IMR-90 (cell line): ENCODE measurements at regions not wholly inside any gene's neighbourhood (a gene's known extent, or its start where the extent isn't known, plus 50 kb on each side); places are given as distances from the start of the nearest gene placed in this dataset.

Experiments
- ATAC-seq: fragments of 200-7000 bp; cut with Tn5 transposase; 2 replicates; pipeline ENCODE4 v1.9.1; 2020; ENCODE audit warnings: low read depth, mild to moderate bottlenecking, moderate library complexity
- BruUV-seq: library from RNA; stranded (reverse); fragments of 400-500 nt; replicated peaks from 2 replicates; lab custom pipeline; 2021; lab: Mats Ljungman, UMichigan
- CTCF ChIA-PET: fragments of 300-600 bp; formaldehyde crosslinking; extraction: SDS; loops from one replicate; lab custom pipeline; 2021; ENCODE audit warnings: antibody characterized with exemption; lab: Yijun Ruan, JAX
- POLR2A ChIA-PET: fragments of 300-600 bp; sonication (Branson Sonifier 250); formaldehyde crosslinking; loops from one replicate; lab custom pipeline; 2022; ENCODE audit warnings: antibody characterized with exemption; ENCODE audit not compliant: unreplicated experiment; lab: Charles Lee
- DNase-seq: peaks from one replicate; pipeline ENCODE4 v3.0.0; 2013
- H2AFZ ChIP-seq: replicated peaks from 2 replicates; pipeline ENCODE3; 2013; ENCODE audit warnings: low read length, mild to moderate bottlenecking; ENCODE audit not compliant: poor library complexity
- H2AK5ac ChIP-seq: 2 replicates; pipeline ENCODE4 v1.6.1; 2013; ENCODE audit warnings: low read depth, low read length, inconsistent platforms
- H2AK9ac ChIP-seq: replicated peaks from 2 replicates; pipeline ENCODE3; 2013; ENCODE audit warnings: mild to moderate bottlenecking, low read depth, low read length, moderate library complexity; ENCODE audit not compliant: poor library complexity
- H2BK120ac ChIP-seq: 2 replicates; pipeline ENCODE4 v1.6.1; 2013; ENCODE audit warnings: low read depth, low read length, inconsistent platforms
- H2BK15ac ChIP-seq: 3 replicates; pipeline ENCODE4 v1.6.1; 2013; ENCODE audit warnings: low read depth, low read length, inconsistent platforms
- H2BK20ac ChIP-seq: 2 replicates; pipeline ENCODE4 v1.6.1; 2013; ENCODE audit warnings: low read depth, mild to moderate bottlenecking, inconsistent platforms, low read length, moderate library complexity
- H2BK5ac ChIP-seq: 2 replicates; pipeline ENCODE4 v1.6.1; 2013; ENCODE audit warnings: mild to moderate bottlenecking, low read depth, low read length, inconsistent platforms; ENCODE audit not compliant: poor library complexity, severe bottlenecking
- H3K14ac ChIP-seq: replicated peaks from 2 replicates; pipeline ENCODE4 v1.6.1; 2013; ENCODE audit warnings: low read depth, low read length, inconsistent platforms
- H3K18ac ChIP-seq: 2 replicates; pipeline ENCODE4 v1.6.1; 2013; ENCODE audit warnings: low read depth, low read length, control low read depth
- H3K23ac ChIP-seq: 2 replicates; pipeline ENCODE4 v1.6.1; 2013; ENCODE audit warnings: low read depth, low read length, inconsistent platforms
- H3K27ac ChIP-seq: 2 replicates; pipeline ENCODE4 v1.5.1; 2013; ENCODE audit warnings: mild to moderate bottlenecking, control low read depth, low read length; ENCODE audit not compliant: insufficient read depth
- H3K27me3 ChIP-seq: 2 replicates; pipeline ENCODE4 v1.6.1; 2013; ENCODE audit warnings: low read length; ENCODE audit not compliant: control insufficient read depth, insufficient read depth
- H3K36me3 ChIP-seq: 2 replicates; pipeline ENCODE4 v1.6.1; 2013; ENCODE audit warnings: low read length, mixed read lengths; ENCODE audit not compliant: control insufficient read depth, insufficient read depth
- H3K4ac ChIP-seq: 2 replicates; pipeline ENCODE4 v1.6.1; 2013; ENCODE audit warnings: low read depth, low read length, inconsistent platforms
- H3K4me1 ChIP-seq: 2 replicates; pipeline ENCODE4 v1.6.1; 2013; ENCODE audit warnings: low read length, mixed read lengths; ENCODE audit not compliant: control insufficient read depth, insufficient read depth
- H3K4me2 ChIP-seq: 2 replicates; pipeline ENCODE4 v1.6.1; 2013; ENCODE audit warnings: low read depth, mild to moderate bottlenecking, control low read depth, low read length, moderate library complexity
- H3K4me3 ChIP-seq: 2 replicates; pipeline ENCODE4 v1.5.1; 2013; ENCODE audit warnings: low read depth, mild to moderate bottlenecking, control low read depth, low read length, moderate library complexity; ENCODE audit not compliant: insufficient read depth
- H3K56ac ChIP-seq: 2 replicates; pipeline ENCODE4 v1.6.1; 2013; ENCODE audit warnings: low read length, inconsistent platforms; ENCODE audit not compliant: insufficient read depth; ENCODE audit errors: extremely low read depth
- H3K79me1 ChIP-seq, 2 experiments: 2 replicates each; pipeline ENCODE4 v1.6.1; 2013; ENCODE audit warnings: low read length in 2 of 2, inconsistent platforms in 1 of 2, low read depth in 1 of 2
- H3K9ac ChIP-seq: 2 replicates; pipeline ENCODE4 v1.6.1; 2013; ENCODE audit warnings: low read depth, low read length, control low read depth
- H3K9me1 ChIP-seq: 2 replicates; pipeline ENCODE4 v1.6.1; 2013; ENCODE audit warnings: low read length, inconsistent platforms; ENCODE audit not compliant: insufficient read depth
- H3K9me3 ChIP-seq: 2 replicates; pipeline ENCODE4 v1.6.1; 2013; ENCODE audit warnings: low read length; ENCODE audit not compliant: control insufficient read depth, insufficient read depth
- H4K20me1 ChIP-seq: 2 replicates; pipeline ENCODE4 v1.6.1; 2013; ENCODE audit warnings: low read length, inconsistent platforms; ENCODE audit not compliant: insufficient read depth
- H4K5ac ChIP-seq: 2 replicates; pipeline ENCODE4 v1.6.1; 2013; ENCODE audit warnings: mild to moderate bottlenecking, low read depth, low read length, control low read depth
- H4K8ac ChIP-seq, 2 experiments: 2 replicates each; pipeline ENCODE4 v1.6.1; 2013; ENCODE audit warnings: low read depth in 2 of 2, low read length in 2 of 2, control low read depth in 1 of 2, inconsistent platforms in 1 of 2
- H4K91ac ChIP-seq: 2 replicates; pipeline ENCODE4 v1.6.1; 2013; ENCODE audit warnings: low read depth, low read length, inconsistent platforms; ENCODE audit not compliant: insufficient read depth
- BHLHE40 ChIP-seq: fragments of 150-350 bp; IDR thresholded peaks from 2 replicates; pipeline ENCODE4 v1.6.1; 2016; ENCODE audit warnings: mild to moderate bottlenecking, low read depth, low read length
- CEBPB ChIP-seq: IDR thresholded peaks from 2 replicates; pipeline ENCODE4 v1.6.1; 2012; ENCODE audit warnings: low read depth, low read length, improper control_type of control experiment
- CHD1 ChIP-seq: IDR thresholded peaks from 2 replicates; pipeline ENCODE4 v1.6.1; 2012; ENCODE audit warnings: low read depth, low read length, improper control_type of control experiment
- FOS ChIP-seq: fragments of 150-350 bp; IDR thresholded peaks from 2 replicates; pipeline ENCODE4 v1.6.1; 2016; ENCODE audit warnings: low read depth, low read length
- MAFK ChIP-seq: IDR thresholded peaks from 2 replicates; pipeline ENCODE4 v1.6.1; 2012; ENCODE audit warnings: low read depth, low read length, improper control_type of control experiment
- MAZ ChIP-seq: IDR thresholded peaks from 2 replicates; pipeline ENCODE4 v1.6.1; 2012; ENCODE audit warnings: low read depth, mild to moderate bottlenecking, low read length, improper control_type of control experiment, moderate library complexity, borderline replicate concordance
- MXI1 ChIP-seq: IDR thresholded peaks from 2 replicates; pipeline ENCODE4 v1.6.1; 2012; ENCODE audit warnings: low read depth, mild to moderate bottlenecking, low read length, moderate library complexity, borderline replicate concordance
- NFE2L2 ChIP-seq: fragments of 150-350 bp; IDR thresholded peaks from 2 replicates; pipeline ENCODE4 v1.6.1; 2016; ENCODE audit warnings: low read depth, mild to moderate bottlenecking, low read length
- POLR2A ChIP-seq: IDR thresholded peaks from 2 replicates; pipeline ENCODE4 v1.6.1; 2012; ENCODE audit warnings: mild to moderate bottlenecking, low read depth, low read length
- RAD21 ChIP-seq: IDR thresholded peaks from 2 replicates; pipeline ENCODE4 v1.6.1; 2012; ENCODE audit warnings: low read length, improper control_type of control experiment
- RCOR1 ChIP-seq: IDR thresholded peaks from 2 replicates; pipeline ENCODE4 v1.6.1; 2012; ENCODE audit warnings: mild to moderate bottlenecking, low read length, improper control_type of control experiment; ENCODE audit not compliant: insufficient replicate concordance
- RFX5 ChIP-seq: IDR thresholded peaks from 2 replicates; pipeline ENCODE4 v1.8.0; 2012; ENCODE audit warnings: low read depth, mild to moderate bottlenecking, low read length, moderate library complexity
- SMC3 ChIP-seq: fragments of 150-350 bp; IDR thresholded peaks from 2 replicates; pipeline ENCODE4 v1.6.1; 2016; ENCODE audit warnings: low read depth, mild to moderate bottlenecking, antibody characterized with exemption, low read length, moderate library complexity
- USF2 ChIP-seq: fragments of 150-350 bp; IDR thresholded peaks from 2 replicates; pipeline ENCODE4 v1.6.1; 2017; ENCODE audit warnings: mild to moderate bottlenecking, antibody characterized with exemption, low read length, low read depth
- WGBS, 2 experiments: methylation state at CpG; one replicate each; pipeline versions ENCODE4 v1.1.5 to v1.1.7; 2013; ENCODE audit warnings: missing lambda C conversion rate in 2 of 2; ENCODE audit not compliant: insufficient read length in 1 of 2; ENCODE audit errors: extremely low coverage in 2 of 2; 5-methylcytosine and 5-hydroxymethylcytosine counted together
- dilution Hi-C: fragments of 300-500 bp; cut with HindIII; formaldehyde crosslinking; loops from one replicate; pipeline ENCODE4 v1.14.3; 2018; ENCODE audit warnings: low sequenced_read_pairs; ENCODE audit not compliant: unreplicated experiment
- in situ Hi-C: fragments of 300-500 bp; cut with MboI; formaldehyde crosslinking; loops from 3 replicates; pipeline ENCODE4 v1.14.3; 2019; ENCODE audit warnings: low sequenced_read_pairs, inconsistent platforms, mixed read lengths
- intact Hi-C: fragments of 100-400 bp; cut with micrococcal nuclease; formaldehyde crosslinking; loops from 2 replicates; pipeline ENCODE4 v1.10.0; 2022
- TF ChIP-seq, protein P1 (sequence below): fragments of 150-350 bp; IDR thresholded peaks from 2 replicates; pipeline ENCODE4 v1.6.1; 2016; ENCODE audit warnings: low read depth, mild to moderate bottlenecking, low read length, moderate library complexity, borderline replicate concordance
- TF ChIP-seq, protein P2 (sequence below): conservative IDR thresholded peaks from 2 replicates; pipeline ENCODE4 v1.5.1; 2012; ENCODE audit warnings: mild to moderate bottlenecking, low read depth, low read length, improper control_type of control experiment

- no peak for ATAC-seq
- Histone ChIP-seq H2BK5ac (no peak overlapping the region), H3K4me2 (no peak overlapping the region), H3K27me3 (no peaks in the 10 kb centered on the region), H3K79me1 (no peaks in the 10 kb centered on the region), H3K14ac (no peak overlapping the region), H3K56ac (no peak overlapping the region), H3K36me3 (no peaks in the 10 kb centered on the region), H3K18ac (no peak overlapping the region), H2BK120ac (no peak overlapping the region), H2AK5ac (no peak overlapping the region), H4K91ac (no peak overlapping the region), H3K27ac (no peak overlapping the region), H3K23ac (no peak overlapping the region), H3K9me1 (no peaks in the 10 kb centered on the region), H3K9ac (no peak overlapping the region), H2AFZ (no peak overlapping the region), H4K20me1 (no peaks in the 10 kb centered on the region), H2BK20ac (no peak overlapping the region), H3K9me3 (peaks cover 2% of the 10 kb centered on the region; the same call in 1 of the 2 replicates), H3K4me1 (no peaks in the 10 kb centered on the region), H4K5ac (no peak overlapping the region), H2AK9ac (no peak overlapping the region), H2BK15ac (no peak overlapping the region), H3K4me3 (no peak overlapping the region), H4K8ac (no peak overlapping the region), H3K4ac (no peak overlapping the region)
- ChIA-PET CTCF (no interaction called here), POLR2A (no interaction called here)
- intact Hi-C loops (no loop called here), in situ Hi-C loops (no loop called here), dilution Hi-C loops (no loop called here)
- TF ChIP-seq, protein P1, sequence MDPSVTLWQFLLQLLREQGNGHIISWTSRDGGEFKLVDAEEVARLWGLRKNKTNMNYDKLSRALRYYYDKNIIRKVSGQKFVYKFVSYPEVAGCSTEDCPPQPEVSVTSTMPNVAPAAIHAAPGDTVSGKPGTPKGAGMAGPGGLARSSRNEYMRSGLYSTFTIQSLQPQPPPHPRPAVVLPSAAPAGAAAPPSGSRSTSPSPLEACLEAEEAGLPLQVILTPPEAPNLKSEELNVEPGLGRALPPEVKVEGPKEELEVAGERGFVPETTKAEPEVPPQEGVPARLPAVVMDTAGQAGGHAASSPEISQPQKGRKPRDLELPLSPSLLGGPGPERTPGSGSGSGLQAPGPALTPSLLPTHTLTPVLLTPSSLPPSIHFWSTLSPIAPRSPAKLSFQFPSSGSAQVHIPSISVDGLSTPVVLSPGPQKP, result no peak
- TF ChIP-seq POLR2A, result no peak
- TF ChIP-seq RFX5, result no peak
- TF ChIP-seq CEBPB, result no peak
- no peak for TF ChIP-seq NFE2L2
- no peak for TF ChIP-seq SMC3
- no peak for TF ChIP-seq MXI1
- no peak for TF ChIP-seq USF2
- TF ChIP-seq MAZ, result no peak
- no peak for TF ChIP-seq CHD1
- no peak for TF ChIP-seq RAD21
- no peak for TF ChIP-seq FOS
- no peak for TF ChIP-seq BHLHE40
- TF ChIP-seq MAFK, result no peak
- TF ChIP-seq, protein P2, sequence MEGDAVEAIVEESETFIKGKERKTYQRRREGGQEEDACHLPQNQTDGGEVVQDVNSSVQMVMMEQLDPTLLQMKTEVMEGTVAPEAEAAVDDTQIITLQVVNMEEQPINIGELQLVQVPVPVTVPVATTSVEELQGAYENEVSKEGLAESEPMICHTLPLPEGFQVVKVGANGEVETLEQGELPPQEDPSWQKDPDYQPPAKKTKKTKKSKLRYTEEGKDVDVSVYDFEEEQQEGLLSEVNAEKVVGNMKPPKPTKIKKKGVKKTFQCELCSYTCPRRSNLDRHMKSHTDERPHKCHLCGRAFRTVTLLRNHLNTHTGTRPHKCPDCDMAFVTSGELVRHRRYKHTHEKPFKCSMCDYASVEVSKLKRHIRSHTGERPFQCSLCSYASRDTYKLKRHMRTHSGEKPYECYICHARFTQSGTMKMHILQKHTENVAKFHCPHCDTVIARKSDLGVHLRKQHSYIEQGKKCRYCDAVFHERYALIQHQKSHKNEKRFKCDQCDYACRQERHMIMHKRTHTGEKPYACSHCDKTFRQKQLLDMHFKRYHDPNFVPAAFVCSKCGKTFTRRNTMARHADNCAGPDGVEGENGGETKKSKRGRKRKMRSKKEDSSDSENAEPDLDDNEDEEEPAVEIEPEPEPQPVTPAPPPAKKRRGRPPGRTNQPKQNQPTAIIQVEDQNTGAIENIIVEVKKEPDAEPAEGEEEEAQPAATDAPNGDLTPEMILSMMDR, result no peak
- TF ChIP-seq RCOR1, result no peak
- WGBS, 2 experiments, result no CpG with 5 or more reads among the region's 5 CpGs
- BruUV-seq, result no TSS peak
- no peak for DNase-seq
Measured at GRCh38 chr5:117299224-117299935, 724.8 kb upstream of the SEMA6A start.
